Endothelial cell (in vitro differentiated cells): ENCODE measurements at regions not wholly inside any gene's neighbourhood (a gene's known extent, or its start where the extent isn't known, plus 50 kb on each side); places are given as distances from the start of the nearest gene placed in this dataset.

ENCODE experiments used
- DNase-seq: peaks from one replicate; pipeline ENCODE4 v3.0.0; 2021; ENCODE audit warnings: low spot score
- H3K27ac Mint-ChIP-seq: one replicate; pipeline ENCODE4 v1.8.0; 2021; ENCODE audit warnings: mixed read lengths, inconsistent platforms; ENCODE audit not compliant: unreplicated experiment
- H3K27me3 Mint-ChIP-seq: one replicate; pipeline ENCODE4 v1.8.0; 2021; ENCODE audit warnings: mild to moderate bottlenecking, moderate library complexity, mixed read lengths, inconsistent platforms; ENCODE audit not compliant: unreplicated experiment
- H3K36me3 Mint-ChIP-seq: one replicate; pipeline ENCODE4 v1.8.0; 2021; ENCODE audit warnings: mild to moderate bottlenecking, low read depth, mixed read lengths, inconsistent platforms; ENCODE audit not compliant: unreplicated experiment
- H3K4me1 Mint-ChIP-seq: one replicate; pipeline ENCODE4 v1.8.0; 2021; ENCODE audit warnings: mild to moderate bottlenecking, mixed read lengths, inconsistent platforms; ENCODE audit not compliant: unreplicated experiment
- H3K4me3 Mint-ChIP-seq: one replicate; pipeline ENCODE4 v1.8.0; 2021; ENCODE audit warnings: mild to moderate bottlenecking, mixed read lengths, inconsistent platforms; ENCODE audit not compliant: unreplicated experiment
- H3K9me3 Mint-ChIP-seq: one replicate; pipeline ENCODE4 v1.8.0; 2021; ENCODE audit warnings: mixed read lengths, inconsistent platforms; ENCODE audit not compliant: unreplicated experiment
- CTCF ChIP-seq: fragments of 200-600 bp; sonication (generic); IDR thresholded peaks from one replicate; pipeline ENCODE4 v1.5.0; 2021; ENCODE audit warnings: antibody characterized with exemption; ENCODE audit not compliant: unreplicated experiment

DNA sequence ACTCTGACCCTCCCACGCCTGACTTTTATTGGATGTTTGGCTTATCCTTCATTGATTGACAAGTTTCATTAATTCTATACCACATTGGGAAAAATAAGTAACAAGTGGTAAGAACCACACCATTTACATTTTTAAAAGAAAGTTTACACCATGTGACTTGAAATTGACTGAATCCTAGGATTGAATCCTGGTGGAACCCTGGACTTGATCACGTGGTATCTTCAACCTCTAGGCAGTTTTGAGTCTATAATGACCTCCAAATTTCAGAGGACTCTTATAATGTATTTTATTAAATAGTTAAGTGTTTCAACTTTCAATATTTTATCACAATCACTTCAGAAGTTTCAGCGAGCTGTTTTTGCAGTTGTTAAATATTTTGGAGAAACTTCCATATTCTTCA lies 172.0 kb downstream of the SLC6A15 start:
- Mint-ChIP-seq H3K27me3 (peaks cover under 1% of the 10 kb centered on the region), H3K36me3 (no peaks in the 10 kb centered on the region), H3K9me3 (no peaks in the 10 kb centered on the region), H3K4me3 (no peak overlapping the region), H3K4me1 (no peaks in the 10 kb centered on the region), H3K27ac (no peak overlapping the region)
- no peak for DNase-seq
- no peak for TF ChIP-seq CTCF

- TF ChIP-seq CTCF = no peak
- Mint-ChIP-seq H3K9me3 (no peaks in the 10 kb centered on the region), H3K27ac (no peak overlapping the region), H3K36me3 (no peaks in the 10 kb centered on the region), H3K4me3 (no peak overlapping the region), H3K4me1 (peaks cover 3% of the 10 kb centered on the region), H3K27me3 (peaks cover 2% of the 10 kb centered on the region)
- no peak for DNase-seq
These were observed 174.1 kb downstream of the SLC6A15 start for GRCh38 chr12:84738481-84738972.

- no peak overlapping the region for H3K4me3 Mint-ChIP-seq
- H3K9me3 Mint-ChIP-seq = no peaks in the 10 kb centered on the region
- peaks cover 6% of the 10 kb centered on the region for H3K4me1 Mint-ChIP-seq
- DNase-seq = no peak
- no peak overlapping the region for H3K27ac Mint-ChIP-seq
- TF ChIP-seq CTCF = no peak
- H3K27me3 Mint-ChIP-seq = peaks cover 2% of the 10 kb centered on the region
- no peaks in the 10 kb centered on the region for H3K36me3 Mint-ChIP-seq
These were observed 179.7 kb downstream of the SLC6A15 start for GRCh38 chr12:84732828-84733340.

DNA sequence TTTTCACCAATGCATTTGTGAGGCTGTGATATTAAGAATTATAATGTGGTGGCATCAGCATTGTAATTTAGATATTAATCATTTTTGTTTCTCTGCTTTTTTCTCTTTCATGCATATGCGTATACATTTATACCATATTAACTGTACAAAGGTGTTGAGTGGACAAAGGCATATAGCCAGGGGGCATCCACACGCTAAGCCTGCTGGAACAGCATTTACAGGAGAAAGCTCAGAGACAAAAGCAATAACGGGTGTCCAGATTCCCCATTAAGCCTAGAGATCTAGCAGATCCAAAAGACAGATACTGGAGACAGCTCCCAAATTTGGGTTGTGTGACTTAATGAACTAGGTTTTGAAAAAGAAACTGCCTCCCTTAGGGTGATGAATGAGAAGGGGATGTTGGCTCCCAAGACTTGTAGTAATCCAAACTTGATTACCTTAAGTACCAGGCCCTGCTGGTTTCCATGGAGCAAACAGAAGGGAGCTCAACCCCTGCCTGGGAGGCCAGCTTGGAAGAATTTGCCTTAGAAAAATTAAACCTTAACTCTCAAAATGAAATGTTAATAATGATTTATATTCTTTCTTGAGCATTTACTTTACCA lies 181.9 kb downstream of the SLC6A15 start:
- Mint-ChIP-seq H3K4me3 (no peak overlapping the region), H3K4me1 (peaks cover 6% of the 10 kb centered on the region), H3K36me3 (no peaks in the 10 kb centered on the region), H3K27me3 (peaks cover 2% of the 10 kb centered on the region), H3K9me3 (no peaks in the 10 kb centered on the region), H3K27ac (no peak overlapping the region)
- DNase-seq = no peak
- no peak for TF ChIP-seq CTCF

DNA sequence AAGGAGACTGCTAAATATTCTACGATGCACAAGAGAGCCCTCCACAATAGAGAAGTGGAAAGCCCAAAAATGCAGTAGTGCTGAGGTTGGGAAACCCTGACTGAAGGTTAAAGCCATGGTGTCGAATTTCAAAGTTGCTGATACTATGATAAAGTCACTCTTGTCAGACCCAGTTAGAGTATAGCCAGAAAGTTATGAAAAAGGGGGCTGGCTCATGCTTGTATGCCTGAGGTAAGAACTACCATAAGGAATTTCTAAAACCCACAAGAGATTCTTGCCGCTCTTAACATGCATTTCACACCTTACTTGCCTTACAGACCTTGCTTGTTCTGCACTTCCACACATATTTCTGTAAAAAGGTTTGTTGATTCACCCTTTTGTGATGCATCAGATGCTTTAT lies 184.6 kb downstream of the SLC6A15 start:
- Mint-ChIP-seq H3K36me3 (no peaks in the 10 kb centered on the region), H3K27ac (no peak overlapping the region), H3K9me3 (no peaks in the 10 kb centered on the region), H3K27me3 (no peaks in the 10 kb centered on the region), H3K4me3 (no peak overlapping the region), H3K4me1 (peaks cover 3% of the 10 kb centered on the region)
- no peak for TF ChIP-seq CTCF
- DNase-seq = no peak
